ENCODE measurements at regions not wholly inside any gene's neighbourhood (a gene's known extent, or its start where the extent isn't known, plus 50 kb on each side); places are given as distances from the start of the nearest gene placed in this dataset.

- no peak for DNase-seq
Measured at GRCh38 chr7:142353147-142354060, 95.5 kb upstream of the PRSS58 start.

- no peak for DNase-seq
Measured at GRCh38 chr7:142352543-142352942, 94.7 kb upstream of the PRSS58 start.

GRCh38 chr7:142351145-142351544, 93.3 kb upstream of the PRSS58 start:
- no peak for DNase-seq

- no peak for DNase-seq
Measured at GRCh38 chr7:142349670-142350405, 92.0 kb upstream of the PRSS58 start.

GRCh38 chr7:142348921-142349405, 91.1 kb upstream of the PRSS58 start:
- no peak for DNase-seq

- no peak for DNase-seq
Measured at GRCh38 chr7:142348100-142348499, 90.2 kb upstream of the PRSS58 start.

- DNase-seq, result no peak
Measured at GRCh38 chr7:142347091-142347490, 89.2 kb upstream of the PRSS58 start.

- no peak for DNase-seq
Measured at GRCh38 chr7:142345811-142346210, 88.0 kb upstream of the PRSS58 start.

- no peak for DNase-seq
Measured at GRCh38 chr7:142338633-142339501, 81.0 kb upstream of the PRSS58 start.

- DNase-seq, result no peak
Measured at GRCh38 chr7:142337054-142338001, 79.5 kb upstream of the PRSS58 start.

- no peak for DNase-seq
Measured at GRCh38 chr7:142334806-142335205, 76.9 kb upstream of the PRSS58 start.

GRCh38 chr7:142334236-142334635, 76.4 kb upstream of the PRSS58 start:
- no peak for DNase-seq

- no peak for DNase-seq
Measured at GRCh38 chr7:142332421-142332820, 74.6 kb upstream of the PRSS58 start.

- DNase-seq, result no peak
Measured at GRCh38 chr7:142331941-142332340, 74.1 kb upstream of the PRSS58 start.

GRCh38 chr7:142329062-142329790, 71.4 kb upstream of the PRSS58 start:
- no peak for DNase-seq

GRCh38 chr7:142328551-142328950, 70.7 kb upstream of the PRSS58 start:
- DNase-seq, result no peak

GRCh38 chr7:142327628-142328405, 70.0 kb upstream of the PRSS58 start:
- DNase-seq, result no peak

- no peak for DNase-seq
Measured at GRCh38 chr7:142323706-142324105, 65.8 kb upstream of the PRSS58 start.

- no peak for DNase-seq
Measured at GRCh38 chr7:142321391-142321790, 63.5 kb upstream of the PRSS58 start.

GRCh38 chr7:142320883-142321282, 63.0 kb upstream of the PRSS58 start:
- DNase-seq, result no peak
